Activated CD8-positive, alpha-beta memory T cell treated with anti-CD3 and anti-CD28 coated beads for 48 hours (primary cell): ENCODE measurements at regions not wholly inside any gene's neighbourhood (a gene's known extent, or its start where the extent isn't known, plus 50 kb on each side); places are given as distances from the start of the nearest gene placed in this dataset.
"Not testable (repeated sequence)": the region's sequence is repeated elsewhere in the genome, so short reads cannot be mapped to it uniquely, and the experiment has no call there.

Experiments
- DNase-seq, 3 experiments: peaks; one replicate each; pipeline ENCODE4 v3.0.0-alpha.2; 2020; ENCODE audit warnings: low read depth in 2 of 3, low spot score in 2 of 3

DNA sequence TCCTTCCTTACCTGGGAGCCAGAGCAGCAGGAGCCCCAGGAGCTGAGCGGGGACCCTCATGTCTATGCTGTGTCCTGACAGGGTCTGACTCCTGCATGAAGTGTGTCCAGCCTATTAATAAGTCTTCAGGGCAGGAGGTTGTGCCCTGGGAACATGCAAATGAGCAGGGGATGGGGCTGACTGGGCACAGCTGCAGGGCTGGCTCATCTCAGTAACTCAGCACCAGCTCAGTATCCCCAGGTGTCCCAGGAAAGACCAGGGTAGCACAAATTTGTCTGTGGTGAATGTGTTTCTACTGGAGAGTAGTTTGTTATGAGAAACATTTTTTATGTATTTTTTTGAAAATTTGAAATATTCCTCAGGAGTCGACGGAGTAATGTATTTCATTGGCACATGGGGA lies 301.3 kb downstream of the RPIA start:
- not testable (repeated sequence) for DNase-seq

DNA sequence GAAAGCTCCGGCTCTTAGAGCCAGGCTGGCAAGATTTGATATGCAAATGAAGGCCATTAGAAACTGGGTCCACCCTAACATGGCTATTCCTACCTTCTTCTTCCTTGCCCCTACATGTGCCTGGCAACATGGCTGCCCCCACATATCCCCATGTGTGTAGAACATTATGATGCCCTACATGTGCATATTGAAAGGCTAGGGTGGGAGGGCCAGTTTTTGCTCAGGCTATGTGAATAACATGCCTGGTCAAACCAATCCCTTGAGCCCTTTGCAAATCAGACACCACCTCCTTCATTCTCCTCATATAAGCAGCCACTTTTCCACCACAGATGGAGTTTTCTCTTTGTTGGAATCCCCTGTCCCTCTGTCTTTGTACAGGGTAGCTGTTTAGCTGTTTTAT lies 303.4 kb downstream of the RPIA start:
- DNase-seq = not testable (repeated sequence)

- DNase-seq = not testable (repeated sequence)
Measured at GRCh38 chr2:88996588-88996987, 305.1 kb downstream of the RPIA start.

DNA sequence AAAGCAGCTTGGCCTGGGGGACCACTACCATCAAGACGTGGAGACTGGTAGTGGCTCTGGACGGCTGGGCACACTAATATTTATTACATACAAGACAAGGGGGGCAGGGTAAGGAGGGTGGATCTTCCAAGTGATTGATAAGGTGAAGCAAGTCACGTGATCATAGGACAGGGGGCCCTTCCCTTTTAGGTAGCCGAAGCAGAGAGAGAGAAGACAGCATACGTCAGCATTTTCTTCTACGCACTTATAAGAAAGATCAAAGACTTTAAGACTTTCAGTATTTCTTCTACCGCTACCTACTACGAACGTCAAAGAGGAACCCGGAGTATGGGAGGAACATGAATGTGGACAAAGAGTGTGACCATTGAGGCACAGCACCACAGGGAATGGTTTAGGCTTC lies 307.9 kb downstream of the RPIA start:
- no peak for DNase-seq

DNA sequence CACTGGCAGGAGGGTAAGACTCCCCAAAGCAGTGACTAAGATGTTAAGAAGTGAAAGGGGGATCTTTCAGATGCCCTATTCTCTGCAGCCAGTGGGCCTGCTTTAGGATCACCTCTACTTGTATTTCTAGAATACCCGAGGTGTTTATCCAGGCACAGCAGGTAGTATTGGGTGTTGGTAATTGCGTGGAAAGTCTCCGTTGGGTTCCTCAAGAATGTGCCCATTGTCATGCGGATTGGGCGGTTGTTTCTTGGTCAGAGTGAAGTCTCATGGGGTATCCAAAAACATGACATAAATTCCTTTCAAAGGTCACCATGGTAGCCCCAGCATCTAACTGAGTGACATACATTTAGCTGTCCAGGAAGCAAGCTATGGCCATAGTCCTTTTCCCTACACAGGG lies 308.8 kb downstream of the RPIA start:
- no peak for DNase-seq

DNA sequence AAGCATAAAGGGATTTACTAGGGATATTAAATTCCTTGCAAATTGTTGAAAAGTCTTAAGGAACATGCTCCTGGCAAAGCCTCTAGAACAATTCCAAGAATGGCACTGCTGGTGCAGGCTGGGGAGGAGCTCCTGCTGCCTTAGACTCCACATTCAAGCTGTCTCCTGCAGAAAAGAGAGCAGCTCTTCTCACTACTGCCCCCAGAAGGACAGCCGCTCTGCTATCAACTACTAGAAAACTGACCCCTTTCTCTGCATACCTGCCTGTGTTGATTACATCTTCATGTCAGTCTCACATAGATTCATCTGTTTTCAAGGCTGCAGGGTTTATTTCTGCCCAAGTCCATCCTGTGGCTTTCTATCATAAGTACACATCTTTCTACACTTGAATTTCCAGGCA lies 312.8 kb downstream of the RPIA start:
- not testable (repeated sequence) for DNase-seq

- not testable (repeated sequence) for DNase-seq
Measured at GRCh38 chr2:89020566-89020965, 329.1 kb downstream of the RPIA start.

- not testable (repeated sequence) for DNase-seq
Measured at GRCh38 chr2:89026296-89026695, 334.8 kb downstream of the RPIA start.

- DNase-seq = not testable (repeated sequence)
Measured at GRCh38 chr2:89027115-89027514, 335.6 kb downstream of the RPIA start.

- DNase-seq = not testable (repeated sequence)
Measured at GRCh38 chr2:89027536-89027935, 336.1 kb downstream of the RPIA start.

GRCh38 chr2:89029257-89029656 lies 337.8 kb downstream of the RPIA start:
- DNase-seq = not testable (repeated sequence)

GRCh38 chr2:89048138-89049066 lies 356.9 kb downstream of the RPIA start:
- not testable (repeated sequence) for DNase-seq

GRCh38 chr2:89058616-89059015 lies 367.1 kb downstream of the RPIA start:
- DNase-seq = not testable (repeated sequence)

DNA sequence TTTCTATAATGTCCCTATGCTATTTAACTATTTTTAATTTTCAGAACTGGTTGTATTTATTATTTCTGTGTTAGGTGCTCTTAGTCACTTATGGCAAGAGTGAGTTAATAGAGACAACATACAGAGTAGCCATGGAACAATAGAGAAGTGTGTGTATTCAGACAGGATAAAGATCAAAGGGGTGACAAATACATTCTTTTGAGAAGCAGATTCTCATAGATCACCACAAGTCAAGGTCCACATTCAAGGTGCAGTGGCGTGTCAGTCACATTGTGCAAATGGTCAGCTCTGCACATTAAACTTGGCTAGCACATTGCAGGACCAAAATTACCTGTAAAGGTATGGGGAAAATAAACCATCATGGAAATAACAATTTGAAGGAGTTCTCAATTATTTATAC lies 369.7 kb downstream of the RPIA start:
- DNase-seq = not testable (repeated sequence)

DNA sequence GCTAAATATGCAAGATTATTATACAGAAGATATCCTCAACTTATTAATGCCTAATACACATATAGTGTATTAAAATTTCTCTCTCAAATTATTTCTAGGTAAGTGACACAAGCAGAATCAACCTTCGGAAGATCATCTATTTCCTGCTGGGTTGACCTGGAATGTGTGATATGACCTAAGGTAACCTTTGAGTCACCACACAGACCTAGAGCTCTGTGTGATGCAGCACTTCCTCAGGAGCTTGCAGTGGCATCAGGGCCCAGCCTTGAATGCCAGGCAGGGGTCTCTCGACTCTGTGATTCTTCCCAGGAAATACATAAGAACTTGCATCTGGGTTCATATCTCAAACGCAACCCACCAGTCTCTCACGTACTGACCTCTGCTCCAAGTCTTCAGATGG lies 385.3 kb downstream of the RPIA start:
- not testable (repeated sequence) for DNase-seq

GRCh38 chr2:89092911-89093310 lies 401.4 kb downstream of the RPIA start:
- not testable (repeated sequence) for DNase-seq

- not testable (repeated sequence) for DNase-seq
Measured at GRCh38 chr2:89095060-89095459, 403.6 kb downstream of the RPIA start.

GRCh38 chr2:89102587-89102986 lies 411.1 kb downstream of the RPIA start:
- not testable (repeated sequence) for DNase-seq

- not testable (repeated sequence) for DNase-seq
Measured at GRCh38 chr2:89106369-89107019, 415.0 kb downstream of the RPIA start.

DNA sequence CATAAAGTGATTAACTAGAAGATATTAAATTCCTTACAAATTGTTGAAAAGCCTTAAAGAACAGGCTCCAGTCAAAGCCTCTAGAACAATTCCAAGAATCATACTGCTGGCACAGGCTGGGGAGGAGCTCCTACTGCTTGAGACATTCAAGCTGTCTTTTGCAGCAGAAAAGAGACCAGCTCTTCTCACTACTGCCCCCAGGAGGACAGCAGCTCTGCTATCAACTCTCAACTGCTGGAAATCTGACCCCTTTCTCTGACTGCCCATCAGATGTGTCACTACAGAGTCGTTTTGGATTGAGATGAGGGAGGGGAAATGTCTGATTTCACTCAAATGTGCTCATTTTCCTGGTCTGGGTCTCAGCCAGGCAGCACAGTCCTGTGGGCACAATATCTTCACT lies 421.0 kb downstream of the RPIA start:
- not testable (repeated sequence) for DNase-seq

- not testable (repeated sequence) for DNase-seq
Measured at GRCh38 chr2:89113286-89113685, 421.8 kb downstream of the RPIA start.

DNA sequence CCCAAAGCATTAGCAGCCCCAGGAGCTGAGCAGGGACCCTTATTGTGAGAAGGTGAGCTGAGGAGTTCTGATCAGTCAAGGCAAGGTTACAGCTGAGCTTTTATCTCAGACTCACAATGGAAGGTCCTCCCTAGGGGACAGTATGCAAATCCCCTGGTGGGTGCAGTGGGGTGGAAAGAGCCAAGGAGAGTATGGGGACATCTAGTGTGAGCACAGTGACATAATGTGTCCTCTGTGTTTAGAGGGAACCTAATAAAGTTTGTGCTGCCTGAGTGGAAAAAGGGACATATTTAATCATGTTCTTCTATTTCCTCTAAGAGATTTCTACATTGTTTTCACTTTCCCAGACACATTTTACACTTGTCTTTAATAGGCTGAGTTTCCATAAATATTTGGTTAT lies 438.0 kb downstream of the RPIA start:
- DNase-seq = not testable (repeated sequence)
